H9 (cell line): ENCODE measurements at regions not wholly inside any gene's neighbourhood (a gene's known extent, or its start where the extent isn't known, plus 50 kb on each side); places are given as distances from the start of the nearest gene placed in this dataset.

Source experiments
- DNase-seq: peaks from one replicate; pipeline ENCODE4 v3.0.0-alpha.2; 2017
- H2AFZ ChIP-seq: one replicate; pipeline ENCODE4 v1.6.1; 2013; ENCODE audit warnings: mild to moderate bottlenecking, low read length, control low read depth, moderate library complexity
- H2AK5ac ChIP-seq: 2 replicates; pipeline ENCODE4 v1.6.1; 2013; ENCODE audit warnings: low read length, control low read depth, mixed read lengths; ENCODE audit not compliant: insufficient read length
- H2BK120ac ChIP-seq: one replicate; pipeline ENCODE4 v1.6.1; 2013; ENCODE audit warnings: low read depth, mild to moderate bottlenecking, low read length, control low read depth, inconsistent platforms; ENCODE audit not compliant: poor library complexity, severe bottlenecking
- H2BK12ac ChIP-seq: 2 replicates; pipeline ENCODE4 v1.6.1; 2013; ENCODE audit warnings: low read length, control low read depth, mixed read lengths, low read depth; ENCODE audit not compliant: insufficient read length
- H2BK15ac ChIP-seq: 2 replicates; pipeline ENCODE4 v1.6.1; 2013; ENCODE audit warnings: low read depth, low read length, control low read depth
- H2BK20ac ChIP-seq: one replicate; pipeline ENCODE4 v1.6.1; 2013; ENCODE audit warnings: low read depth, mild to moderate bottlenecking, low read length, control low read depth, inconsistent platforms; ENCODE audit not compliant: poor library complexity, severe bottlenecking
- H2BK5ac ChIP-seq: 2 replicates; pipeline ENCODE4 v1.6.1; 2013; ENCODE audit warnings: low read length, control low read depth, mixed read lengths; ENCODE audit not compliant: insufficient read length
- H3K14ac ChIP-seq: 2 replicates; pipeline ENCODE4 v1.6.1; 2013; ENCODE audit warnings: low read length, control low read depth; ENCODE audit not compliant: insufficient read depth
- H3K18ac ChIP-seq: 2 replicates; pipeline ENCODE4 v1.6.1; 2013; ENCODE audit warnings: low read depth, mild to moderate bottlenecking, mixed read lengths, low read length, control low read depth; ENCODE audit not compliant: insufficient read length
- H3K23ac ChIP-seq: 2 replicates; pipeline ENCODE4 v1.6.1; 2013; ENCODE audit warnings: low read length, control low read depth, mixed read lengths, low read depth; ENCODE audit not compliant: insufficient read length
- H3K23me2 ChIP-seq: 2 replicates; pipeline ENCODE4 v1.6.1; 2013; ENCODE audit warnings: low read depth, mild to moderate bottlenecking, mixed read lengths, low read length, control low read depth; ENCODE audit not compliant: insufficient read length, poor library complexity, severe bottlenecking
- H3K27ac ChIP-seq: 2 replicates; pipeline ENCODE4 v1.5.1; 2013; ENCODE audit warnings: low read length, control low read depth, mixed read lengths, low read depth; ENCODE audit not compliant: insufficient read length
- H3K27me3 ChIP-seq: 2 replicates; pipeline ENCODE4 v1.6.1; 2013; ENCODE audit warnings: low read length, control low read depth, inconsistent platforms; ENCODE audit not compliant: insufficient read depth
- H3K4ac ChIP-seq: 2 replicates; pipeline ENCODE4 v1.6.1; 2013; ENCODE audit warnings: low read depth, mild to moderate bottlenecking, control low read depth, inconsistent platforms, low read length, moderate library complexity
- H3K4me1 ChIP-seq: 2 replicates; pipeline ENCODE4 v1.6.1; 2013; ENCODE audit warnings: low read length, control low read depth, inconsistent platforms; ENCODE audit not compliant: insufficient read depth
- H3K4me2 ChIP-seq: 2 replicates; pipeline ENCODE4 v1.6.1; 2013; ENCODE audit warnings: low read length, control low read depth, mixed read lengths; ENCODE audit not compliant: insufficient read length, insufficient read depth
- H3K56ac ChIP-seq: 2 replicates; pipeline ENCODE4 v1.6.1; 2013; ENCODE audit warnings: low read depth, mild to moderate bottlenecking, mixed read lengths, low read length, control low read depth; ENCODE audit not compliant: insufficient read length
- H3K79me1 ChIP-seq: 2 replicates; pipeline ENCODE4 v1.6.1; 2013; ENCODE audit warnings: low read depth, mild to moderate bottlenecking, moderate library complexity, low read length, control low read depth, inconsistent platforms; ENCODE audit not compliant: insufficient read depth, poor library complexity, severe bottlenecking
- H3K79me2 ChIP-seq: 2 replicates; pipeline ENCODE4 v1.6.1; 2013; ENCODE audit warnings: low read length, control low read depth, inconsistent platforms; ENCODE audit not compliant: insufficient read depth
- H3K9ac ChIP-seq: 2 replicates; pipeline ENCODE4 v1.6.1; 2013; ENCODE audit warnings: low read length, control low read depth, mixed read lengths; ENCODE audit not compliant: insufficient read length; ENCODE audit errors: extremely low read depth
- H3K9me3 ChIP-seq: one replicate; pipeline ENCODE4 v1.6.1; 2013; ENCODE audit warnings: low read depth, low read length, inconsistent platforms; ENCODE audit not compliant: control insufficient read depth
- H3T11ph ChIP-seq: one replicate; pipeline ENCODE4 v1.6.1; 2013; ENCODE audit warnings: mild to moderate bottlenecking, low read length, control low read depth, inconsistent platforms
- H4K20me1 ChIP-seq: one replicate; pipeline ENCODE4 v1.6.1; 2013; ENCODE audit not compliant: control insufficient read depth, insufficient read length, insufficient read depth
- H4K5ac ChIP-seq: 2 replicates; pipeline ENCODE4 v1.6.1; 2013; ENCODE audit warnings: low read depth, mild to moderate bottlenecking, mixed read lengths, low read length, control low read depth; ENCODE audit not compliant: insufficient read length
- H4K8ac ChIP-seq: replicated peaks from 2 replicates; pipeline ENCODE4 v1.6.1; 2013; ENCODE audit warnings: low read length, control low read depth, mixed read lengths, low read depth; ENCODE audit not compliant: insufficient read length
- H4K91ac ChIP-seq: 2 replicates; pipeline ENCODE4 v1.6.1; 2013; ENCODE audit warnings: low read depth, mild to moderate bottlenecking, moderate library complexity, mixed read lengths, low read length, control low read depth; ENCODE audit not compliant: insufficient read length
- H3K27ac Mint-ChIP-seq, 3 experiments: 2 replicates in 2 of 3; 3 replicates in 1 of 3; pipeline ENCODE4 v1.8.0; 2020 to 2021; ENCODE audit warnings: mixed read lengths in 3 of 3, mild to moderate bottlenecking in 1 of 3, moderate library complexity in 1 of 3
- H3K27me3 Mint-ChIP-seq: 2 replicates; pipeline ENCODE4 v1.8.0; 2021; ENCODE audit warnings: low read depth, mild to moderate bottlenecking, moderate library complexity, mixed read lengths
- H3K36me3 Mint-ChIP-seq, 3 experiments: 2 replicates in 2 of 3; 3 replicates in 1 of 3; pipeline ENCODE4 v1.8.0; 2020 to 2021; ENCODE audit warnings: low read depth in 3 of 3, mixed read lengths in 3 of 3; ENCODE audit not compliant: insufficient read depth in 1 of 3
- H3K4me1 Mint-ChIP-seq, 2 experiments: 2 replicates each; pipeline ENCODE4 v1.8.0; 2020; ENCODE audit warnings: mixed read lengths in 2 of 2
- H3K4me3 Mint-ChIP-seq, 2 experiments: 2 replicates in 1 of 2; 3 replicates in 1 of 2; pipeline ENCODE4 v1.8.0; 2020 to 2021; ENCODE audit warnings: mild to moderate bottlenecking in 2 of 2, mixed read lengths in 2 of 2, moderate library complexity in 1 of 2
- H3K9me3 Mint-ChIP-seq, 2 experiments: 2 replicates in 1 of 2; 3 replicates in 1 of 2; pipeline ENCODE4 v1.8.0; 2020; ENCODE audit warnings: mild to moderate bottlenecking in 2 of 2, mixed read lengths in 2 of 2, moderate library complexity in 1 of 2
- WGBS: extraction: QIAGEN DNeasy Blood & Tissue Kit; methylation state at CpG from one replicate; pipeline ENCODE4 v1.1.7; 2013; ENCODE audit warnings: missing lambda C conversion rate, low lambda C conversion rate, mixed read lengths; ENCODE audit not compliant: insufficient read length; ENCODE audit errors: extremely low coverage; 5-methylcytosine and 5-hydroxymethylcytosine counted together
- TF ChIP-seq, protein P1 (sequence below): fragments of 200-600 bp; sonication (generic); conservative IDR thresholded peaks from 3 replicates; pipeline ENCODE4 v1.8.0; 2021; ENCODE audit warnings: antibody characterized with exemption, mild to moderate bottlenecking

GRCh38 chr15:69562116-69562515 lies 109.5 kb downstream of the RPLP1 start:
- Mint-ChIP-seq H3K4me1 (peaks cover 17 to 28% of the 10 kb centered on the region in 2 experiments), H3K27ac (no peak overlapping the region), H3K36me3 (no peaks in the 10 kb centered on the region), H3K27me3 (peaks cover 10% of the 10 kb centered on the region), H3K9me3 (no peaks in the 10 kb centered on the region), H3K4me3 (no peak overlapping the region)
- no peak overlapping the region for H4K5ac ChIP-seq
- no peak overlapping the region for H4K91ac ChIP-seq
- H3K9ac ChIP-seq: no peak overlapping the region
- H2BK5ac ChIP-seq: no peak overlapping the region
- H3K23ac ChIP-seq: no peak overlapping the region
- no peaks in the 10 kb centered on the region for H3K23me2 ChIP-seq
- no peak overlapping the region for H2AK5ac ChIP-seq
- no peaks in the 10 kb centered on the region for H3K9me3 ChIP-seq
- H2BK12ac ChIP-seq: no peak overlapping the region
- DNase-seq: no peak
- no peak overlapping the region for H4K8ac ChIP-seq
- H3T11ph ChIP-seq: no peak overlapping the region
- no peaks in the 10 kb centered on the region for H3K79me1 ChIP-seq
- H2BK120ac ChIP-seq: no peak overlapping the region
- H3K4me1 ChIP-seq: peaks cover 3% of the 10 kb centered on the region; the same call in 1 of the 2 replicates
- H2BK20ac ChIP-seq: no peak overlapping the region
- TF ChIP-seq, protein P1, sequence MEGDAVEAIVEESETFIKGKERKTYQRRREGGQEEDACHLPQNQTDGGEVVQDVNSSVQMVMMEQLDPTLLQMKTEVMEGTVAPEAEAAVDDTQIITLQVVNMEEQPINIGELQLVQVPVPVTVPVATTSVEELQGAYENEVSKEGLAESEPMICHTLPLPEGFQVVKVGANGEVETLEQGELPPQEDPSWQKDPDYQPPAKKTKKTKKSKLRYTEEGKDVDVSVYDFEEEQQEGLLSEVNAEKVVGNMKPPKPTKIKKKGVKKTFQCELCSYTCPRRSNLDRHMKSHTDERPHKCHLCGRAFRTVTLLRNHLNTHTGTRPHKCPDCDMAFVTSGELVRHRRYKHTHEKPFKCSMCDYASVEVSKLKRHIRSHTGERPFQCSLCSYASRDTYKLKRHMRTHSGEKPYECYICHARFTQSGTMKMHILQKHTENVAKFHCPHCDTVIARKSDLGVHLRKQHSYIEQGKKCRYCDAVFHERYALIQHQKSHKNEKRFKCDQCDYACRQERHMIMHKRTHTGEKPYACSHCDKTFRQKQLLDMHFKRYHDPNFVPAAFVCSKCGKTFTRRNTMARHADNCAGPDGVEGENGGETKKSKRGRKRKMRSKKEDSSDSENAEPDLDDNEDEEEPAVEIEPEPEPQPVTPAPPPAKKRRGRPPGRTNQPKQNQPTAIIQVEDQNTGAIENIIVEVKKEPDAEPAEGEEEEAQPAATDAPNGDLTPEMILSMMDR: no peak
- no peak overlapping the region for H3K18ac ChIP-seq
- no peak overlapping the region for H3K14ac ChIP-seq
- no peaks in the 10 kb centered on the region for H4K20me1 ChIP-seq
- H3K79me2 ChIP-seq: no peaks in the 10 kb centered on the region
- no peaks in the 10 kb centered on the region for H3K27me3 ChIP-seq
- no CpG with 5 or more reads among the region's 7 CpGs for WGBS
- H2BK15ac ChIP-seq: no peak overlapping the region
- H3K27ac ChIP-seq: no peak overlapping the region
- H3K4ac ChIP-seq: no peak overlapping the region
- H3K4me2 ChIP-seq: no peak overlapping the region
- no peak overlapping the region for H3K56ac ChIP-seq
- no peak overlapping the region for H2AFZ ChIP-seq
